GM23338 (cell line): ENCODE measurements at regions not wholly inside any gene's neighbourhood (a gene's known extent, or its start where the extent isn't known, plus 50 kb on each side); places are given as distances from the start of the nearest gene placed in this dataset.

Experiments
- ATAC-seq: fragments of 200-7000 bp; cut with Tn5 transposase; 3 replicates; pipeline ENCODE4 v1.9.1; 2020
- DNase-seq: peaks from one replicate; pipeline ENCODE4 v3.0.0-alpha.2; 2015; ENCODE audit warnings: low spot score
- H2AFZ ChIP-seq: fragments of 200-600 bp; sonication (generic); 2 replicates; pipeline ENCODE4 v1.8.0; 2016; ENCODE audit warnings: antibody characterized with exemption, mild to moderate bottlenecking, moderate library complexity
- H3F3A ChIP-seq: fragments of 200-600 bp; sonication (generic); replicated peaks from 2 replicates; pipeline ENCODE4 v1.8.0; 2017; ENCODE audit warnings: antibody characterized with exemption, mixed run types, low read depth
- H3K27ac ChIP-seq: fragments of 200-600 bp; sonication (generic); 2 replicates; pipeline ENCODE4 v1.6.1; 2016; ENCODE audit warnings: low read depth
- H3K27me3 ChIP-seq: fragments of 200-600 bp; sonication (generic); 2 replicates; pipeline ENCODE4 v1.8.0; 2016; ENCODE audit warnings: mild to moderate bottlenecking, mixed run types, moderate library complexity; ENCODE audit not compliant: insufficient read depth
- H3K36me3 ChIP-seq: fragments of 200-600 bp; sonication (generic); 2 replicates; pipeline ENCODE4 v1.8.0; 2016; ENCODE audit warnings: mild to moderate bottlenecking; ENCODE audit not compliant: insufficient read depth
- H3K4me1 ChIP-seq: fragments of 200-600 bp; sonication (generic); 2 replicates; pipeline ENCODE4 v1.8.0; 2016; ENCODE audit warnings: mild to moderate bottlenecking, moderate library complexity; ENCODE audit not compliant: insufficient read depth
- H3K4me2 ChIP-seq: fragments of 200-600 bp; sonication (generic); 2 replicates; pipeline ENCODE4 v1.7.1; 2017; ENCODE audit warnings: mixed run types
- H3K4me3 ChIP-seq: fragments of 200-600 bp; sonication (generic); 2 replicates; pipeline ENCODE4 v1.6.1; 2016; ENCODE audit warnings: mixed run types
- H3K79me2 ChIP-seq: fragments of 200-600 bp; sonication (generic); replicated peaks from 2 replicates; pipeline ENCODE4 v1.8.0; 2017; ENCODE audit warnings: mild to moderate bottlenecking; ENCODE audit not compliant: insufficient read depth
- H3K9me2 ChIP-seq: fragments of 200-600 bp; sonication (generic); 2 replicates; pipeline ENCODE4 v1.8.0; 2017; ENCODE audit not compliant: insufficient read depth
- H4K20me1 ChIP-seq: fragments of 200-600 bp; sonication (generic); replicated peaks from 2 replicates; pipeline ENCODE4 v1.8.0; 2017; ENCODE audit warnings: mild to moderate bottlenecking; ENCODE audit not compliant: insufficient read depth
- H3K27ac Mint-ChIP-seq: 2 replicates; pipeline ENCODE4 v1.8.0; 2020; ENCODE audit warnings: inconsistent platforms, mild to moderate bottlenecking, moderate library complexity, mixed read lengths
- H3K27me3 Mint-ChIP-seq: 3 replicates; pipeline ENCODE4 v1.8.0; 2022; ENCODE audit warnings: low read depth, mild to moderate bottlenecking, moderate library complexity, mixed read lengths, inconsistent platforms; ENCODE audit not compliant: insufficient read depth, poor library complexity
- H3K36me3 Mint-ChIP-seq: 3 replicates; pipeline ENCODE4 v1.8.0; 2021; ENCODE audit warnings: low read depth, mild to moderate bottlenecking, inconsistent platforms, moderate library complexity, mixed read lengths
- H3K4me1 Mint-ChIP-seq: 3 replicates; pipeline ENCODE4 v1.8.0; 2020; ENCODE audit warnings: mild to moderate bottlenecking, inconsistent platforms, mixed read lengths
- H3K4me3 Mint-ChIP-seq: 3 replicates; pipeline ENCODE4 v1.8.0; 2021; ENCODE audit warnings: moderate library complexity, mild to moderate bottlenecking, inconsistent platforms, mixed read lengths
- H3K9me3 Mint-ChIP-seq: 3 replicates; pipeline ENCODE4 v1.8.0; 2020; ENCODE audit warnings: moderate library complexity, mild to moderate bottlenecking, inconsistent platforms, mixed read lengths
- ETS1 ChIP-seq: IDR thresholded peaks from 2 replicates; pipeline ENCODE4 v1.6.1; 2016; ENCODE audit warnings: antibody characterized with exemption
- EZH2 ChIP-seq: fragments of 200-600 bp; sonication (generic); IDR thresholded peaks from one replicate; pipeline ENCODE4 v1.8.0; 2017; ENCODE audit warnings: antibody characterized with exemption, mild to moderate bottlenecking, low read depth; ENCODE audit not compliant: unreplicated experiment
- EZH2phosphoT487 ChIP-seq: fragments of 200-600 bp; sonication (generic); IDR thresholded peaks from one replicate; pipeline ENCODE4 v1.8.1; 2018; ENCODE audit warnings: antibody characterized with exemption; ENCODE audit not compliant: unreplicated experiment
- NANOG ChIP-seq: IDR thresholded peaks from 2 replicates; pipeline ENCODE4 v1.6.1; 2016; ENCODE audit warnings: antibody characterized with exemption, borderline replicate concordance
- POLR2AphosphoS5 ChIP-seq: IDR thresholded peaks from 2 replicates; pipeline ENCODE4 v1.6.1; 2016; ENCODE audit warnings: antibody characterized with exemption, low read depth
- STAT1 ChIP-seq: IDR thresholded peaks from one replicate; pipeline ENCODE4 v1.6.1; 2016; ENCODE audit warnings: antibody characterized with exemption; ENCODE audit not compliant: unreplicated experiment
- ZNF331 ChIP-seq: fragments of 250-450 bp; sonication (Bioruptor Pico); IDR thresholded peaks from 2 replicates; pipeline ENCODE4 v1.5.0; 2020; ENCODE audit warnings: low read depth, mild to moderate bottlenecking, moderate library complexity
- TF ChIP-seq, protein P1 (sequence below): fragments of 250-450 bp; sonication (Bioruptor Pico); IDR thresholded peaks from 2 replicates; pipeline ENCODE4 v1.5.0; 2020; ENCODE audit warnings: mild to moderate bottlenecking, moderate library complexity
- TF ChIP-seq, protein P2 (sequence below), 2 experiments: fragments of 200-600 bp in 1 of 2; sonication (generic) in 1 of 2; conservative IDR thresholded peaks; 2 replicates each; pipeline versions ENCODE4 v1.5.1 to v1.6.1; 2016 to 2017; ENCODE audit warnings: antibody characterized with exemption in 2 of 2, low read depth in 2 of 2, mild to moderate bottlenecking in 2 of 2, moderate library complexity in 1 of 2

DNA sequence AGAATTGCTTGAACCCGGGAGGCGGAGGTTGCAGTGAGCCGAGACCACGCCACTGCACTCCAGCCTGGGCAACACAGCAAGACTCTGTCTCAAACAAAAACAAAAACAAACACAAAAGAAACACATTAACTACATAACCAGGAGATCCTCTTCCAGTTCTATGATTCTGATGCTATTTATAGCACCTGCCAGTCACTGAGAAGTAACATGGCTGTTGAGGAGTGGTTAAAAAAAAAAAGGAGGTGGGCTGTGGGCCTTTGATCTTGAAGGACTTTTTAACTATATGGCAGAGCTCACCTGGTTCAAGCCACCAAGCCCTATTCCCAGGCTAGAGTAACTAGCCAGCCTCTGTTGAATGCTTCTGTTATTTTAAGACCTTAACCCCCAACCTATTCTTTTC lies 148.8 kb downstream of the ZBTB18 start (continued):
- TF ChIP-seq, protein P1, sequence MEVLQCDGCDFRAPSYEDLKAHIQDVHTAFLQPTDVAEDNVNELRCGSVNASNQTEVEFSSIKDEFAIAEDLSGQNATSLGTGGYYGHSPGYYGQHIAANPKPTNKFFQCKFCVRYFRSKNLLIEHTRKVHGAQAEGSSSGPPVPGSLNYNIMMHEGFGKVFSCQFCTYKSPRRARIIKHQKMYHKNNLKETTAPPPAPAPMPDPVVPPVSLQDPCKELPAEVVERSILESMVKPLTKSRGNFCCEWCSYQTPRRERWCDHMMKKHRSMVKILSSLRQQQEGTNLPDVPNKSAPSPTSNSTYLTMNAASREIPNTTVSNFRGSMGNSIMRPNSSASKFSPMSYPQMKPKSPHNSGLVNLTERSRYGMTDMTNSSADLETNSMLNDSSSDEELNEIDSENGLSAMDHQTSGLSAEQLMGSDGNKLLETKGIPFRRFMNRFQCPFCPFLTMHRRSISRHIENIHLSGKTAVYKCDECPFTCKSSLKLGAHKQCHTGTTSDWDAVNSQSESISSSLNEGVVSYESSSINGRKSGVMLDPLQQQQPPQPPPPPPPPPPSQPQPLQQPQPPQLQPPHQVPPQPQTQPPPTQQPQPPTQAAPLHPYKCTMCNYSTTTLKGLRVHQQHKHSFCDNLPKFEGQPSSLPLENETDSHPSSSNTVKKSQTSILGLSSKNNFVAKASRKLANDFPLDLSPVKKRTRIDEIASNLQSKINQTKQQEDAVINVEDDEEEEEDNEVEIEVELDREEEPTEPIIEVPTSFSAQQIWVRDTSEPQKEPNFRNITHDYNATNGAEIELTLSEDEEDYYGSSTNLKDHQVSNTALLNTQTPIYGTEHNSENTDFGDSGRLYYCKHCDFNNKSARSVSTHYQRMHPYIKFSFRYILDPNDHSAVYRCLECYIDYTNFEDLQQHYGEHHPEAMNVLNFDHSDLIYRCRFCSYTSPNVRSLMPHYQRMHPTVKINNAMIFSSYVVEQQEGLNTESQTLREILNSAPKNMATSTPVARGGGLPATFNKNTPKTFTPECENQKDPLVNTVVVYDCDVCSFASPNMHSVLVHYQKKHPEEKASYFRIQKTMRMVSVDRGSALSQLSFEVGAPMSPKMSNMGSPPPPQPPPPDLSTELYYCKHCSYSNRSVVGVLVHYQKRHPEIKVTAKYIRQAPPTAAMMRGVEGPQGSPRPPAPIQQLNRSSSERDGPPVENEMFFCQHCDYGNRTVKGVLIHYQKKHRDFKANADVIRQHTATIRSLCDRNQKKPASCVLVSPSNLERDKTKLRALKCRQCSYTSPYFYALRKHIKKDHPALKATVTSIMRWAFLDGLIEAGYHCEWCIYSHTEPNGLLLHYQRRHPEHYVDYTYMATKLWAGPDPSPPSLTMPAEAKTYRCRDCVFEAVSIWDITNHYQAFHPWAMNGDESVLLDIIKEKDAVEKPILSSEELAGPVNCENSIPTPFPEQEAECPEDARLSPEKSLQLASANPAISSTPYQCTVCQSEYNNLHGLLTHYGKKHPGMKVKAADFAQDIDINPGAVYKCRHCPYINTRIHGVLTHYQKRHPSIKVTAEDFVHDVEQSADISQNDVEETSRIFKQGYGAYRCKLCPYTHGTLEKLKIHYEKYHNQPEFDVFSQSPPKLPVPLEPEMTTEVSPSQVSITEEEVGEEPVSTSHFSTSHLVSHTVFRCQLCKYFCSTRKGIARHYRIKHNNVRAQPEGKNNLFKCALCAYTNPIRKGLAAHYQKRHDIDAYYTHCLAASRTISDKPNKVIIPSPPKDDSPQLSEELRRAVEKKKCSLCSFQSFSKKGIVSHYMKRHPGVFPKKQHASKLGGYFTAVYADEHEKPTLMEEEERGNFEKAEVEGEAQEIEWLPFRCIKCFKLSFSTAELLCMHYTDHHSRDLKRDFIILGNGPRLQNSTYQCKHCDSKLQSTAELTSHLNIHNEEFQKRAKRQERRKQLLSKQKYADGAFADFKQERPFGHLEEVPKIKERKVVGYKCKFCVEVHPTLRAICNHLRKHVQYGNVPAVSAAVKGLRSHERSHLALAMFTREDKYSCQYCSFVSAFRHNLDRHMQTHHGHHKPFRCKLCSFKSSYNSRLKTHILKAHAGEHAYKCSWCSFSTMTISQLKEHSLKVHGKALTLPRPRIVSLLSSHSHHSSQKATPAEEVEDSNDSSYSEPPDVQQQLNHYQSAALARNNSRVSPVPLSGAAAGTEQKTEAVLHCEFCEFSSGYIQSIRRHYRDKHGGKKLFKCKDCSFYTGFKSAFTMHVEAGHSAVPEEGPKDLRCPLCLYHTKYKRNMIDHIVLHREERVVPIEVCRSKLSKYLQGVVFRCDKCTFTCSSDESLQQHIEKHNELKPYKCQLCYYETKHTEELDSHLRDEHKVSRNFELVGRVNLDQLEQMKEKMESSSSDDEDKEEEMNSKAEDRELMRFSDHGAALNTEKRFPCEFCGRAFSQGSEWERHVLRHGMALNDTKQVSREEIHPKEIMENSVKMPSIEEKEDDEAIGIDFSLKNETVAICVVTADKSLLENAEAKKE (CRISPR knock-in tag) = no peak
- no peak for TF ChIP-seq POLR2AphosphoS5
- TF ChIP-seq ETS1 = no peak

DNA sequence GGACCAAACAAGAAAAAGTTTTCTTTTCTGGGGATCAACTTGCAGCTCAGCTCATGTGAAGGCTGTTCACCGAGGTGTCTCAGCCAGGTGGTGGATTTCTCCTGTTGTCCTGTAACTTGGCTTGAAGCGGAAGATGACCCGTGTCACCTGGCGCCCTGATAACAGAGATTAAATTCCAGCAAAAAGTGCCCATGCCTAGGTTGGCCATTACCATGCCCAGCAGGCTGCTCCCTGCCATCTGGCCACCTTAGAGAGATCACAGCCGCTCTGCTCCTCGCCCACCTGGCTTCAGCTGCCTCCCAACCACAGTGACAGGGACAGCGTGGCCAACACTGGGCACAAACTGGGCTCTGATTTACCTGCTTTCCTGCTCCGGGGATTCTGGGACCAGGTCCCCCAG lies 149.5 kb downstream of the ZBTB18 start:
- no peak overlapping the region for H2AFZ ChIP-seq
- H3K4me3 ChIP-seq = no peak overlapping the region
- H3K4me2 ChIP-seq = no peak overlapping the region
- H3K27ac ChIP-seq = no peak overlapping the region
- no peaks in the 10 kb centered on the region for H3K36me3 ChIP-seq
- H4K20me1 ChIP-seq = no peaks in the 10 kb centered on the region
- Mint-ChIP-seq H3K4me3 (no peak overlapping the region), H3K9me3 (no peaks in the 10 kb centered on the region), H3K4me1 (no peaks in the 10 kb centered on the region), H3K27me3 (peaks cover 4% of the 10 kb centered on the region), H3K27ac (no peak overlapping the region), H3K36me3 (no peaks in the 10 kb centered on the region)
- no peaks in the 10 kb centered on the region for H3K4me1 ChIP-seq
- no peaks in the 10 kb centered on the region for H3F3A ChIP-seq
- no peak for ATAC-seq
- H3K79me2 ChIP-seq = no peaks in the 10 kb centered on the region
- no peaks in the 10 kb centered on the region for H3K27me3 ChIP-seq
- DNase-seq = no peak
- TF ChIP-seq NANOG (no peak), EZH2phosphoT487 (no peak), POLR2AphosphoS5 (no peak), EZH2 (no peak), ETS1 (no peak), ZNF331 (CRISPR knock-in tag) (no peak), STAT1 (no peak)
- TF ChIP-seq, protein P2, sequence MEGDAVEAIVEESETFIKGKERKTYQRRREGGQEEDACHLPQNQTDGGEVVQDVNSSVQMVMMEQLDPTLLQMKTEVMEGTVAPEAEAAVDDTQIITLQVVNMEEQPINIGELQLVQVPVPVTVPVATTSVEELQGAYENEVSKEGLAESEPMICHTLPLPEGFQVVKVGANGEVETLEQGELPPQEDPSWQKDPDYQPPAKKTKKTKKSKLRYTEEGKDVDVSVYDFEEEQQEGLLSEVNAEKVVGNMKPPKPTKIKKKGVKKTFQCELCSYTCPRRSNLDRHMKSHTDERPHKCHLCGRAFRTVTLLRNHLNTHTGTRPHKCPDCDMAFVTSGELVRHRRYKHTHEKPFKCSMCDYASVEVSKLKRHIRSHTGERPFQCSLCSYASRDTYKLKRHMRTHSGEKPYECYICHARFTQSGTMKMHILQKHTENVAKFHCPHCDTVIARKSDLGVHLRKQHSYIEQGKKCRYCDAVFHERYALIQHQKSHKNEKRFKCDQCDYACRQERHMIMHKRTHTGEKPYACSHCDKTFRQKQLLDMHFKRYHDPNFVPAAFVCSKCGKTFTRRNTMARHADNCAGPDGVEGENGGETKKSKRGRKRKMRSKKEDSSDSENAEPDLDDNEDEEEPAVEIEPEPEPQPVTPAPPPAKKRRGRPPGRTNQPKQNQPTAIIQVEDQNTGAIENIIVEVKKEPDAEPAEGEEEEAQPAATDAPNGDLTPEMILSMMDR (conservative IDR thresholded peaks at IDR 0.05; ENCODE audit: low read depth in 2 of 2) = no peak
- H3K9me2 ChIP-seq = 0 out of 2 replicates have a peak, but pooled peaks cover 7% of the 10 kb centered on the region
